ENCODE measurements at regions not wholly inside any gene's neighbourhood (a gene's known extent, or its start where the extent isn't known, plus 50 kb on each side); places are given as distances from the start of the nearest gene placed in this dataset.
A peak's percentile ranks its signal among the peaks of the same experiment; 100 is the strongest.

DNA sequence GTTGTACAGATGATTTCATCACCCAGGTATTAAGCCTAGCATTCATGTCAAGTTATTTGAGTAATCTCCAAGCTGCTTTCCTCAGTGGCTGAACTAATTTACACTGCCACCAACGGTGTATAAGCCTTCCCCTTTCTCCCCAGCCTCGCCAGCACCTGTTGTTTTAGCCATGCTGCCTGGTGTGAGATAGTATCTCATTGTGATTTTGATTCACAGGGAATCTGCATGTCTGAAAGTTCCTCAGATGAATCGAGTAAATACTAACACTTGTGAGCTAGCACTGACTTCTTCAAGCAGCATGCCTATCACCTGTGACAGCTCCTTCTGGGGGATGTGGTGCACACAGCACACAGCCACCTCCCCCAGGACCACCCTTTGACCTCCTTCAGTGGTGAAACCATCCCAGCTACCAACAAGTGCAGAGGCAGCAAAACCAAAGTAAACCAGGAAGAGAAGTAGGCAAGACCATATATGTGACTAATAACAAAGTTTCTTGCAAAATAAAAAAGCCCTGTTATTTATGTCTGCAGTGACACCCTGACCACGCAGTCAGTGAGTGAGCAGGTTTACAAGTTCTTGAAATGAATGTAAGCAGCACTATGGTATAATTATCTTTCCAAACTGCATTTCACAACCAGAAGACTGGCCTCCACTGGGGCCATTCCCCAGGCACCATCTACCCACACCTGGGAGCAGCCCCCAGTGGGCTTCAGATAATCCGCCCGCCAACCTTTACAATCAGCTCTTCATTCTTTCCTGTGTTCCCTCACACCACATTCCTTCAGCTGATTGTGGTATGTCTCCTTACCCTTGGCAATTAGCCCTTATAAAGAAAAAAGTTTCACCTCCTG, 173.8 kb downstream of the ETS2 start:
- no peak for DNase-seq

DNA sequence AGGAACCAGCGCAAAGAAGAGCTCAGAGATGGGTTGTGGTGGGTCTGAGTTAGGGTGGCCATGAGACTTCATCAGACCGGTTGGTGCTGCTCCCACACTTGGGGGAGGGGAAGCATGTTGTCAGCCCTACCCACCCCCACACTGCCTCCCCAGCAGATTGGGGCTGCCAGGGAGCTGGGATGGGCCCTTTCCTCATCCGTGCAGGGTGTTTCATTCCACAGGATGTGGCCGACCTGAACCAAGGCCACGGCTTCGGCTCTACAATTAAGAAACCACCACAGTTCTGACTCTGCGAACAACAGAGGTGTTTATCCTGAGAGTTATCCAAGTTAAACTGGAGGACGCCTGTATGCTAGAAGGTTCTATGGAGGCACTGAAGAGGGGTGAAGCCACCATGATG, 171.2 kb downstream of the ETS2 start:
- DNase-seq: no peak

GRCh38 chr21:38973552-38973951, 167.8 kb downstream of the ETS2 start:
- DNase-seq: no peak

- DNase-seq: no peak
Observed at GRCh38 chr21:38972078-38972477, 166.3 kb downstream of the ETS2 start.

GRCh38 chr21:38970765-38971164, 165.0 kb downstream of the ETS2 start:
- DNase-seq: no peak

GRCh38 chr21:38968887-38969543, 163.3 kb downstream of the ETS2 start:
- DNase-seq: no peak

- peak; percentile 96 for DNase-seq
Observed at GRCh38 chr21:38965910-38966504, 160.3 kb downstream of the ETS2 start.

GRCh38 chr21:38965241-38965640, 159.5 kb downstream of the ETS2 start:
- peak; percentile 43 for DNase-seq

GRCh38 chr21:38963006-38963405, 157.3 kb downstream of the ETS2 start:
- DNase-seq: no peak

- DNase-seq: no peak
Observed at GRCh38 chr21:38960251-38960650, 154.5 kb downstream of the ETS2 start.

DNA sequence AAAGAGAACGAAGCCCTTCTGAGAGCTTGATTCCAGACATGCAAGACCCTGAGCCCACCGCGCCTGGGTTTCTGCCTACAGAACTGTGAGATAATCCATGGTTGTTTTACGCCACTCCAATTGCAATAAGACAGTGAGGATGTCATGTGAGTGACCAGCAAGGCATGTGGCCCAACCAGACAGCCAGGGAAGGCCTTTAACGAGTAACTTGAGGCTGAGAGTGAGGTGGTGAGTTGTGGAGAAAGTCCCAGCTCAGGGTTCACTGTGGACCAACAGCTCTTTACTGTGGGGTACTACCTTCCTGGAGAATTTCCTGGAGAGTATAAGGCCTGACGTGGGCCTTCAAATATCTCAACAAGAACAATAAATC, 153.9 kb downstream of the ETS2 start:
- no peak for DNase-seq

GRCh38 chr21:38958940-38959691, 153.4 kb downstream of the ETS2 start:
- no peak for DNase-seq

GRCh38 chr21:38958323-38958705, 152.6 kb downstream of the ETS2 start:
- DNase-seq: peak; percentile 88

- peak; percentile 36 for DNase-seq
Observed at GRCh38 chr21:38957575-38958322, 152.0 kb downstream of the ETS2 start.

DNA sequence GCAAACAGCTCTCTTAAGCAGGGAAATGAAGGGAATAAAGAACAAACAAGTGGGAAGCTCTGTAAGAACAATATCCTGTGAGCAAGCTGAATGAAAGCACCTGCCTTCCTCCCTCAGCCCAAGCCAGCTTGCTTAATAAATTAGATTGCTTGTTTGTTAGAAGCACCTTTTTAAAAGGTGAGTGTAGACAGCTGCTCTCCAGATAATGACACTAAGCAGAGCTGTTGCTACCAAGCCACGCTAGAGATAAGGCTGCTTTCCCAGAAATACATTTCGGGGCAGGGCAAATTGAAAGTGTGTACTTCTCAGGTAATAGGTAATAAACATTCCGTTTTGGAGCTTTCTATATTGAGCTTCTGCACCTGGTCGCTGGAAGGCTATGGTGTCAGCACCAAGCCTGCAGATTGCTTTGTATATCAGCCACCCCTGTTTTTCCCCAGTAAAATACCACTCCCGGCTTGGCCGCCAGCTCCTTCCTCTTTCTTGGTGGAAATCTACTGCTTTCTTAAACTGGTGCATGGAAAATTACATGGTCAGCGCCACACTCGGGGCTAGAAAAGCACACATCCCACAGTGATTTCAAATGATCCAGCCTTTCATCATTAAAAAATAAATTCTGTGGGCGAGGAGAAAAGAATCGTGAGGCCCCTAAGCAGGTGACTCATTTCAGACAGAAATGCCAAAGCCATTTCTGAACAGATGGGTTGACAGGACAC, 151.3 kb downstream of the ETS2 start:
- peak; percentile 98 for DNase-seq

DNA sequence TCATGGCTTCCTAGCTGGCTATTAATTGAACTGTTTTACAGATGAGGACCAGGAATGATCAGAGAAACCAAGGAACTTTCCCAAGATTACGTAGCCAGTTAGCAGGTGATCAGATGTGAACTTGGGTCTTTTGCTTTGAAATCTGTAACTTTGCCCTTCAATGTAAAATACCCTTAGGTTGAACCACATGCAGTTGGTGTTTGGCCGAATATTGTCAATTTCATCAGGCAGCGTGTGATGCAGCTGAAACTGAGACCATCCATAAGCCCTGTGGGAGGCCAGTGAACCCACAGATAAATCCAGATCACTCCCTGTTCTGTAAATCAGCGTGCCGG, 150.8 kb downstream of the ETS2 start:
- no peak for DNase-seq

- peak; percentile 54 for DNase-seq
Observed at GRCh38 chr21:38956007-38956406, 150.3 kb downstream of the ETS2 start.

DNA sequence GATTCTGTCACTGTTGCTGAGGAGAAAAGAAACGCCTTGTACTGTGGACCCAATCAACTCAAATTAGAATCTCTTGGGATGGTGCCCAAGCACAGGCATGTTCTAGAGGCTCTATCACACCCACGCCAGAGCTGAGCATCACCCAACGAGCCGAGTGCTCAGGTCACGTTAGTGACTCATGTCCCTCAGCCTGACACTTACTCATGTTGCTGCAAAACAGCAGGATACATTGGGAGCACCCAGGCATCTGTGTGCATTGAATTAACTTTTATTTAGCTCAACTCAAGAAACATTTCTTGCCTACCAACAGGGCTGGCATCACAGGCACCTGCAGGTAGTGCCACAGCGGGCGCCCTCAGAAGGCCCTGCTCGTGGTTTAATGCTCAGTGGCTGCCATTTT, 149.8 kb downstream of the ETS2 start:
- DNase-seq: peak; percentile 49

DNA sequence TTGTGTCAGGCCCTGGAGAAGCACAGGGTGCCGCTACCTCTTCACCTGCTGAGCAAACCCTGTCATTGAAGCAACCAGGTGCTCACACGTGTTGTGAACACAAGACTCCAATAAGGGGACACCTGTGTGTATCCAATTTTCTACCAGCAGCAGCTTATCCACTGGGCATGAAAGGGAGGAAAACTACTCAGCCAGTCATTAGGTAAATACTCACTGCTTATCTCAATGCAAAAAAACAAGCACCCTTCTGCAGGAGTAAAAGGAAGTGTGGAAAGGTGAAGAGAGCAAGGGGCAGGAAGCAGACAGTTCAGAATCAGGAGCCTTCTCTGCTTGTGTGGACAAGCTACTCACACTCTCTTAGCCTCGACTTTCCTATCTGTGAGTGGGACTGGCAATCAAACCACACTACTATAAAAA, 148.9 kb downstream of the ETS2 start:
- peak; percentile 94 for DNase-seq

GRCh38 chr21:38953516-38953915, 147.8 kb downstream of the ETS2 start:
- no peak for DNase-seq

DNA sequence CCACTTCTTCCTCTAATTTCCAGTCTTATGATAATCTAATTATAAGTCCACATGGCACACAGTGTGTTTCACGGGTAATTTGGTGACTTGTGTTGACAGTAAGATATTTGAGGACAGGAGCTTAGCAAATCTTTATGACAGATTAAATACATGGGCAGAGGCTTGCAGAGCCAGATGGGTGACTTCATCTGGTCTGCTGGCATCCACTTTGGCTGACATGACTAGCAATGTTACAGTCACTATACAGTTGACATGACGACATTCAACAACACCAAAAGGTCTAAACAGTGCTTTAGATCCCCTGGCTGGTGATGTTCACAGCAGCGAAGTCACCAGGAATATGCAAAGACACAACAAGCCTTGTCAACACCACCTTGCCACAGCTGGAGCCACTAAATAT, 147.2 kb downstream of the ETS2 start:
- DNase-seq: no peak

DNA sequence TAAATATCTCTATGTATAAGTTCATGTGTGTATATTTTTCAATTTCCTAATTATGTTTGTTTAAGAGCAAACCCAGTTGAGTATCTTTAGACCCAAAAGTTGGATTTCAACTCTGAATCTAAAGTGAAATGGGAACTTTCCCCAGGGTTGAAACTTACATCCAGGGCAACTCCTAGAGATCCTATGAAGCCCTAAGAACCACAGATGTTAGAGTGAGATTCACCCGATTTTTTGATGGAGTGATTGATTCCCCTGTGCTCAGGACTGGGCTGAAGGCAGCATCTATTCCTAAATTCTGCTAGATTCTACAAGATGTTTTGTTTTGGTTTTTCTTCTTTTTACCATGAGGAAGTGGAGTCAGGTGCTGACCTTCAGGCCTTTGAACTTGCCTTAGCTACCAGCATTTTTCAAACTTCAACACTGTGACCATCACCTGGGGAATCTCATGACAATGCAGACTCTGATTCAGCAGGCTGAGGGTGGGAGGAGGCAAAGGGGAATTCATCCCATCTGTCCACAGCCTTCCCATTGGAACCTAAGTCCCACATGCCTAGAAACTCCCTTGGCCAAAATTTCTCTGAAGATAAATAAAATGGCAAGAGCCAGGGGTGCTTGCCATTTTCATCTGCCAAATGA, 145.5 kb downstream of the ETS2 start:
- DNase-seq: no peak

All from NCI-H345 (cell line).